Bronchial epithelial cell (primary cell): ENCODE measurements at regions not wholly inside any gene's neighbourhood (a gene's known extent, or its start where the extent isn't known, plus 50 kb on each side); places are given as distances from the start of the nearest gene placed in this dataset.
A peak's percentile ranks its signal among the peaks of the same experiment; 100 is the strongest.
"Not testable (repeated sequence)": the region's sequence is repeated elsewhere in the genome, so short reads cannot be mapped to it uniquely, and the experiment has no call there.

Experiments
- DNase-seq: peaks from one replicate; pipeline ENCODE4 v3.0.0-alpha.2; 2010; ENCODE audit warnings: low read depth
- FAIRE-seq: peaks from 2 replicates; lab custom pipeline; 2011; peaks lifted over from hg19 to GRCh38; lab: Jason Lieb, UNC
- H3K27me3 ChIP-seq: 2 replicates; pipeline ENCODE4 v1.5.1; 2011; ENCODE audit warnings: low read length; ENCODE audit not compliant: control insufficient read depth, insufficient read depth
- H3K36me3 ChIP-seq: 2 replicates; pipeline ENCODE4 v1.5.1; 2011; ENCODE audit warnings: low read length; ENCODE audit not compliant: control insufficient read depth, insufficient read depth
- H3K4me3 ChIP-seq: 2 replicates; pipeline ENCODE4 v1.5.1; 2011; ENCODE audit warnings: mild to moderate bottlenecking, low read depth, low read length, control low read depth
- TF ChIP-seq, protein P1 (sequence below): IDR thresholded peaks from 2 replicates; pipeline ENCODE4 v1.5.1; 2011; ENCODE audit warnings: mild to moderate bottlenecking, moderate library complexity, low read length, control low read depth, inconsistent platforms; ENCODE audit not compliant: insufficient read depth, severe bottlenecking

DNA sequence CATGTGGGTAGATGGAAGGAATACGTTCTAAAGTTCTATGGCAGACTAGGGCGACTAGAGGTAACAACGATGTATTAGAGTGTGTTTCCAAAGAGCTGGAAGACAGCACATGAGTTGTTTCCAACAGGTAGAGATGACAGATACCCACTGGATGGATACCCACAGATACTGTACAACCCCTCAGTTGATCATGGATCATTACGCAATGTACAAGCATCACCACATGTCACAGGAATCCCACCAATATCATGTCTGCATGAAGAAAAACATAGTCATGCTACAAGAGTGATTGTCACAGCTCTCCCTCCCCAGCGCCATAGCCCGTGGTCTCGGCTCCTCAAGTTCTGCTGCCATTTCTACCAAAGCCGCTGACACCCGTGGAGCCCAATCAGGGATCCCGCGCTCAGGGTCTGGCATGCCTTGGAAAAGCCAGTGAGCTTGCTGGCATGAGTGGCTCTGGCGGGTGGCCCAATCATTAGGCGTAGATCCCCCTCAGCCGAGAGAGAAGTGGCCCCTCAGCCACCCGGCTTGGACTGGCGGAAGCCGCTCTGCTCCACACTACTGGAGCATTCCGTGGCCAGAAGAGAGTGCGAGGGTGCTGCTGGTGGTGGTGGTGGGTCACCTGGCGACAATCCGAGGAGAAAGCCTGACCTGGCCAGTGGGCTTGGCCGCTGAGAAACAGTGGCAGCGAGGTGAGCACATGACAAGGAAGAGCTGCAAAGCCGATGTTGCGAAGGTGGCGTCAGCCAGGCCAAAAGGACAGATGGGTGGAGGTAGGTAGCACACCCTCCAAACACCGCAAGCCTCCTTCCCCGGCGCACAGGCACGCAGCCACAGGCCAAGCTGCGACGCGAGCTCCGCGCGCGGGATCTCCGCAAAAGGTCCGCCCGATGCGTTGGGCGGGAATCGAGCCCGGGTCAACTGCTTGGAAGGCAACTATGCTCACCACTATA lies 65.7 kb upstream of the FCGR2A start:
- Histone ChIP-seq H3K27me3 (no peaks in the 10 kb centered on the region), H3K36me3 (no peaks in the 10 kb centered on the region), H3K4me3 (peak overlapping the region; percentile 28)
- DNase-seq, result peak; percentile 26
- no peak for FAIRE-seq
- TF ChIP-seq, protein P1, sequence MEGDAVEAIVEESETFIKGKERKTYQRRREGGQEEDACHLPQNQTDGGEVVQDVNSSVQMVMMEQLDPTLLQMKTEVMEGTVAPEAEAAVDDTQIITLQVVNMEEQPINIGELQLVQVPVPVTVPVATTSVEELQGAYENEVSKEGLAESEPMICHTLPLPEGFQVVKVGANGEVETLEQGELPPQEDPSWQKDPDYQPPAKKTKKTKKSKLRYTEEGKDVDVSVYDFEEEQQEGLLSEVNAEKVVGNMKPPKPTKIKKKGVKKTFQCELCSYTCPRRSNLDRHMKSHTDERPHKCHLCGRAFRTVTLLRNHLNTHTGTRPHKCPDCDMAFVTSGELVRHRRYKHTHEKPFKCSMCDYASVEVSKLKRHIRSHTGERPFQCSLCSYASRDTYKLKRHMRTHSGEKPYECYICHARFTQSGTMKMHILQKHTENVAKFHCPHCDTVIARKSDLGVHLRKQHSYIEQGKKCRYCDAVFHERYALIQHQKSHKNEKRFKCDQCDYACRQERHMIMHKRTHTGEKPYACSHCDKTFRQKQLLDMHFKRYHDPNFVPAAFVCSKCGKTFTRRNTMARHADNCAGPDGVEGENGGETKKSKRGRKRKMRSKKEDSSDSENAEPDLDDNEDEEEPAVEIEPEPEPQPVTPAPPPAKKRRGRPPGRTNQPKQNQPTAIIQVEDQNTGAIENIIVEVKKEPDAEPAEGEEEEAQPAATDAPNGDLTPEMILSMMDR, result no peak

DNA sequence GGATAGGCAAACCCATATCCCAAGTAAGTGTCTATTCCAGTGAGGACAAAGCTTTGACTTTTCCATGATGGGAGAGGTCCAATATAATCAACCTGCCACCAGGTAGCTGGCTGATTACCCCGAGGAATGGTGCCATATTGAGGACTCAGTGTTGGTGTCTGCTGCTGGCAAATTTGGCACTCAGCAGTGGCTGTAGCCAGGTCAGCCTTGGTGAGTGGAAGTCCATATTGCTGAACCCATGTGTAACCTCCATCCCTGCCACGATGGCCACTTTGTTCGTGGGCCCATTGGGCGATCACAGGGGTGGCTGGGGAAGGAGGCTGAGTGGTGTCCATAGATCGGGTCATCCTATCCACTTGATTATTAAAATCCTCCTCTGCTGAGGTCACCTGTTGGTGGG lies 65.5 kb upstream of the CFAP126 start:
- DNase-seq, H3K27me3 ChIP-seq, FAIRE-seq, H3K36me3 ChIP-seq, H3K4me3 ChIP-seq: not testable (repeated sequence)

DNA sequence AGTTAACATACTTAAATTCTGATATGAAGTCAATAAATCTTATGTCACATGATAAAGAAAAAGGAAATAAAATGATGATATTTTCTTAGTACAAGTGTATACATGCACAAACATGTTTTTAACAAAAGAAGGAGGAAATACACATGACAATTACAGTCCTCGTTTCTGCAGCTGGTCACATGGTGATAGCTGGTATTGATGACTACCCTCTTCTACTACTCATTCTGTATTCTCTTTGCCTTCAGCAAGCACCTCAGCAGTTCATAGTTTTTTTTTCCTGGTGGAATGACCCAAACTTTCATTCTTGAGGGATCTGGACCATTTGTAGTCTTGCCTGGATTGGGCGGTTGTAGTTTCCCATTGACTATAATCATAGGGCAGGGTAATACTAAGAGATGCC lies 64.4 kb upstream of the CFAP126 start:
- no peaks in the 10 kb centered on the region for H3K36me3 ChIP-seq
- FAIRE-seq (no peak), DNase-seq (peak; percentile 77)
- TF ChIP-seq, protein P1, result no peak
- H3K27me3 ChIP-seq, result no peaks in the 10 kb centered on the region
- H3K4me3 ChIP-seq, result no peak overlapping the region

DNA sequence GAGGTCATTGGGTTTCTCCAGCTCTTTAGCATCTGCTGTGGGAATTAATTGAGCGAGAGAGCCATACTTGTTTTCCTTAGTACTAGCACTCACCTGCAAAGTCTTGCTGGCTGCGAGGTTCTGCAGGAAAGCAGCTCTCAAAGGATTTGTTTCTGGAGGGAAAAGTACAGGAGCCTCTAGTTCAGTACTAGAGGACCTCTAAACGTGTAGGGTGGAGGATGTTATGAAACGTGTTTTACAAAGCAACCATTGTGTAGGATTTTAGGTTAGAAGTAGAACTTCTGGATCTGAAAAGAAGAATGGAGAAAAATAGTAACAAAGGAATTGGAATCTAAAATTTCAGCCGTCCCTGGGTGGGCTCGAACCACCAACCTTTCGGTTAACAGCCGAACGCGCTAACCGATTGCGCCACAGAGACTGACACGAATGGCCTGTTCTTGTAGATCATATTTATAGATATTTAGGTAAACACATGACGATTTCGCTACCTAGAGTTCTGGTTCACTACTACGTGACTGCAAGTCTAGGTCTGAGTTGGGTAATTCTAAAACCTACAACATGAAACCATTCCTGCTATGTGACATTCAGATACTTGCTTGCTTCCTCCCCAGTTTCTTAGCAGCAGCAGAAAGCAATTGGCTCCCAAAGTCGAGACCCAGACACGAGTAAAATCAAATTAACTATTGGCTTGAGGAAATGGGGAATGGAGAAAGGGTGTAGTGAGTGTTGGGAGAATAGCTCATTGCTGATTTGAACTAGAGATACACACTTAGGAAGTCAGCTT lies 60.2 kb upstream of the CFAP126 start:
- TF ChIP-seq, protein P1, result no peak
- no peak for FAIRE-seq
- peak; percentile 26 for DNase-seq
- Histone ChIP-seq H3K36me3 (no peaks in the 10 kb centered on the region), H3K27me3 (no peaks in the 10 kb centered on the region), H3K4me3 (no peak overlapping the region)

DNA sequence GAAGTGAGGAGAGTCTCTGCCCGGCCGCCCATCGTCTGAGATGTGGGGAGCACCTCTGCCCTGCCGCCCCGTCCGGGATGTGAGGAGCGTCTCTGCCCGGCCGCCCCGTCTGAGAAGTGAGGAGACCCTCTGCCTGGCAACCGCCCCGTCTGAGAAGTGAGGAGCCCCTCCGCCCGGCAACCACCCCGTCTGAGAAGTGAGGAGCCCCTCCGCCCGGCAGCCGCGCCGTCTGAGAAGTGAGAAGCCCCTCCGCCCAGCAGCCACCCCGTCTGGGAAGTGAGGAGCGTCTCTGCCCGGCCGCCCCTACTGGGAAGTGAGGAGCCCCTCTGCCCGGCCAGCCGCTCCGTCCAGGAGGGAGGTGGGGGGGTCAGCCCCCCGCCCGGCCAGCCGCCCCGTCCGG lies 55.2 kb upstream of the CFAP126 start:
- H3K4me3 ChIP-seq, DNase-seq, FAIRE-seq, H3K27me3 ChIP-seq, H3K36me3 ChIP-seq: not testable (repeated sequence)

DNA sequence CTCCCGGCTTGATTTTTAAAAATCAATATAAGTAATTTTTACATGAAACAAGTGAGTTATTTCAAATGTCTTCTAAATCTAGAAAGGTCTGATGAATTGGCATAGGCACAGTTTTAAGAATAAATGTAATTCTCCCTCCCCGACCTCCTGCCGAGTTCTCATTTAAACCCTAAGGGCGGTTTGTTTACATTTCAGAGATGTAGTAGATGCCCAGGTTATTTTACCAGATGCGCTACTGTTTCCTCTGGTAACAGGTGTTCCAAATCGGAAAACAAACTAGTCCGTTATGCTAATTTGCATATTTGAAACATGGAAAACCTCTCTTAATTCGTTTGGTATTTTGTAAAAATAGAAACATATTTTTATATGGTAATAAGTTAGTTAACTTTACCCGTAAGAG lies 53.8 kb upstream of the CFAP126 start:
- no peaks in the 10 kb centered on the region for H3K27me3 ChIP-seq
- TF ChIP-seq, protein P1, result no peak
- no peaks in the 10 kb centered on the region for H3K36me3 ChIP-seq
- no peak for DNase-seq
- no peak for FAIRE-seq
- H3K4me3 ChIP-seq, result no peak overlapping the region
